ENCODE measurements at regions not wholly inside any gene's neighbourhood (a gene's known extent, or its start where the extent isn't known, plus 50 kb on each side); places are given as distances from the start of the nearest gene placed in this dataset.
A peak's percentile ranks its signal among the peaks of the same experiment; 100 is the strongest.
"Not testable (repeated sequence)": the region's sequence is repeated elsewhere in the genome, so short reads cannot be mapped to it uniquely, and the experiment has no call there.

DNA sequence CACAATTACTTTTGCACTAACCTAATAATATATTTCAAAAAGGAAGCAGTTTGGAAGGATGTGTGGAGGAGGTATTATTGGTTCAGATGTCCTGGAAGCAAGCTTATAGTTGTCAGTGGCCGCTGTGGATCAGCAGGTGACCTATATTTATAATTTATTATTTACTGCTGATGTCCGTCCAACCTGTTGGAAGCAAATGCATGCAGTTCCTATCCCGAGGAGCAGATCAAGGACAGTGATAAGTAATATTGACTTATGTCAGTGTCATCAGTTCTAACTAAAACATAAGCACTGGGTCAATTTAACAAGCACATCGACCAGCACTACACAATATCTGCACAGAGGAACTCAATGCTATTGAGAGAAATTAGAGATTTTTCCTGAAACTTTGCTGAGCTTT lies 270.1 kb downstream of the BRINP2 start:
- in situ Hi-C loops (cut with HindIII; ENCODE audit: low pct_unique_long_range_greater_than_20kb, low sequenced_read_pairs), result no loop called here
- no peak for DNase-seq (ENCODE audit: low read depth, low spot score)

DNA sequence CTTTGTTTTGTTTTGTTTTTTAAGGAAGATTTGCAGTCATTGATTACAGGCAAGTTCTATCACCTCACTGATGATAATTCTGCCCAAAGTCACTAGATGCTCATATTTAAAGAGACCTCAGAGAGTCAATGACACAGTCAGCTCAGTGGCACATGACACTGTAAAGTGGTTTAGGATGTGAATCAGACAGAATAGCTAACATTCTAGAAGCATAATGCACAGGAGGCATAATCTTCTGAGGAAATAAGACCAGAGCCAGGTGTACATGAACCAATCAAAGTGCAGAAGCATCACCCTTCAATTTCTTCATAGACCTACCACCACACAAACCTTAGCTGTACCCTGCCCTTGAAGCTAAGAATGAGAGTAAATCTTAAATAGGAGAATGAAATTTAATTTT lies 268.5 kb downstream of the BRINP2 start:
- in situ Hi-C loops (cut with HindIII; ENCODE audit: low pct_unique_long_range_greater_than_20kb, low sequenced_read_pairs), result no loop called here
- no peak for DNase-seq (ENCODE audit: low read depth, low spot score)

GRCh38 chr1:177435364-177435763 lies 264.6 kb downstream of the BRINP2 start:
- in situ Hi-C loops (cut with HindIII; ENCODE audit: low pct_unique_long_range_greater_than_20kb, low sequenced_read_pairs), result no loop called here
- DNase-seq (ENCODE audit: low read depth, low spot score), result no peak

DNA sequence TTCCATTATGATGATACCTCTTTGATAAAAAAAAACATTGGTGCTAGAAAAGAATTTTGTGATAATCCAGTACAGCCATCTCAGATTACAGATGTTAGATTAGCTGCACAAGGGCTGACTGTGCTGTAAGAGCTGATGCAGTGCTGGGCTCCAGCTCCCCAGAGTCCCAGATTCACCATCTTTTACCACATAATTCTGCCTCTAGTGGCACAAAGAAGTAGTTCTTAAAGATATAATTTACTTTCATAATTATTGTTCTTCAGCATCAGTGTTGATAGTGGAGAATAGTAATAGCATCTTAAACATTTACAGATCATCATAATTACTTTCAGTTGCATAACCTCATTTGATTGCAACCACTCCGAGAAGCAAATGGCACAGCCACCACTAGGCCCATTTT lies 262.1 kb downstream of the BRINP2 start:
- in situ Hi-C loops (cut with HindIII; ENCODE audit: low pct_unique_long_range_greater_than_20kb, low sequenced_read_pairs), result no loop called here
- peak; percentile 18 for DNase-seq (ENCODE audit: low read depth, low spot score)

DNA sequence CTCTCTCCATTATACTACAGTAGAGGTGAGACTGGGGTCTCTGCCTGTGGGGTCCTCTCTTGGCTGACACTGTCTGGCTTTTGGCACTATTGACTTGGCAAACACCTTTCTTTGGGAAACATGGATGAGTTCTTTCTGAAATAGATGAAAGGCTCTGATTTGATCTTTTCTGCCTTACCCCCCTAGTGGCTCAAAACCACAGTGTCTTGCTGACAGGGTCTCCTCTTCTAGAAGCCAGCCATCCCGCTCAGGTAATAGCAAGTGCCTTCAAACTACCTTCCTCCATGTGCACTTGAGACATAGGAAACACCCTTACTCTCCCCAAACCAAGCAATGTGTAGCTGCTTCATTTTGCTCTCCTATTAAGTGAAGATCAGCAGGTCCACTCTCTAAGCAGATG lies 260.4 kb downstream of the BRINP2 start:
- no peak for DNase-seq (ENCODE audit: low read depth, low spot score)
- in situ Hi-C loops (cut with HindIII; ENCODE audit: low pct_unique_long_range_greater_than_20kb, low sequenced_read_pairs), result no loop called here

DNA sequence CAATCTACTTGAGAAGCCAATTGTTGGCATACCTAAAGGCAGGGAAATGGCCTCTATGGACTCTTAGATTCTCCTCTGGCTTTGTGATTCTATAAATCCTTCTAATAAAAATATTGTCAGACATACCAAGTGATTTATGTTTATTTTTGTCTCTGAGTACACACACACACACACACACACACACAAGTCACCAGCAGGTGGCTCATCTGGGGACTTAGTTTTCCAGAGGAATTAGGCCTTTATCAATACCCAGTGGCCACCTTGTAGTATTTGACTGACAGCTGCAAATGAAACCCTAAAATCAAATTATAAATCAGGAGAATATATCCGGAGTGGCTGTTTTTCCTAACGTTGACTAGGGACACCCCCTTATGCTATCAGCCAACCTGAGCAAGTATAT lies 258.5 kb downstream of the BRINP2 start:
- in situ Hi-C loops (cut with HindIII; ENCODE audit: low pct_unique_long_range_greater_than_20kb, low sequenced_read_pairs), result no loop called here
- no peak for DNase-seq (ENCODE audit: low read depth, low spot score)

GRCh38 chr1:177427811-177428210 lies 257.1 kb downstream of the BRINP2 start:
- in situ Hi-C loops (cut with HindIII; ENCODE audit: low pct_unique_long_range_greater_than_20kb, low sequenced_read_pairs), result no loop called here
- no peak for DNase-seq (ENCODE audit: low read depth, low spot score)

DNA sequence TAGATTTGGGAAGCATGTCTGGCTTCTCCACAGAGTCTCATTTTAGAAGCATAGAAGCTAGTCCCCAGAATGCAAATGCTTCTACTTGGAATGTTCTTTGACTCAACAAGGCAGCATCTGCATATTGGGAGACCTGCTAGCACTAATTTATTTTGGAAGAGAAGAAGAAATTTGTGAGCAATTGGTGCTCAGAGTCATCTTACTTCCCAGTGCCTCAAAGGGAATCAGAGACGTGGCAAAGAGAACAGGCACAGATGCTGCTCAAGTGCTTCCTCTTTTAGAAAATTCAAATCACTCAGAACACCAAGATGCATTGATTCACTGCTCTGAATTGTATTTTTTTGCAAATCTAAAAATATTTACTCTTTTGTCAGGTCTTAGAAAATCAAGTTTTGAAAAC lies 255.7 kb downstream of the BRINP2 start:
- no peak for DNase-seq (ENCODE audit: low read depth, low spot score)
- in situ Hi-C loops (cut with HindIII; ENCODE audit: low pct_unique_long_range_greater_than_20kb, low sequenced_read_pairs), result no loop called here

DNA sequence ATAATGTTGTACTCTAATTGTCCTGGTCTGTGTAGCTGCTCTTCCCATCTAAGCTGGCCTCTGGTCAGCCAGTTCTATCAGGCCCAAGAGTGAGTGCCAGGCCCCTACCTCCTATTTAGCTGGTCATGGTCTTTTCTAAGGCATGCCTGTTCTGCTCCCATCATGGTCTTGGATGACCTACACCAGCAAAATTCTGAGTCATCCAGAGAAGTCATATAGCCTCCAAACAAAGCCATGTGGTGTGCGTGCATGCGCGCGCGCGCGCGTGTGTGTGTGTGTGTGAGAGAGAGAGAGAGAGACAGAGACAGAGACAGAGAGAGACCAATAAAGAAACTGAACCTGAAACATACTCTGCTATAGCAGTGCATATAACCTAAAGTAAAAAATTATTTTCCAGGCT lies 254.4 kb downstream of the BRINP2 start:
- no peak for DNase-seq (ENCODE audit: low read depth, low spot score)
- in situ Hi-C loops (cut with HindIII; ENCODE audit: low pct_unique_long_range_greater_than_20kb, low sequenced_read_pairs), result no loop called here

GRCh38 chr1:177424744-177425143 lies 254.0 kb downstream of the BRINP2 start:
- in situ Hi-C loops (cut with HindIII; ENCODE audit: low pct_unique_long_range_greater_than_20kb, low sequenced_read_pairs), result no loop called here
- DNase-seq (ENCODE audit: low read depth, low spot score), result no peak

DNA sequence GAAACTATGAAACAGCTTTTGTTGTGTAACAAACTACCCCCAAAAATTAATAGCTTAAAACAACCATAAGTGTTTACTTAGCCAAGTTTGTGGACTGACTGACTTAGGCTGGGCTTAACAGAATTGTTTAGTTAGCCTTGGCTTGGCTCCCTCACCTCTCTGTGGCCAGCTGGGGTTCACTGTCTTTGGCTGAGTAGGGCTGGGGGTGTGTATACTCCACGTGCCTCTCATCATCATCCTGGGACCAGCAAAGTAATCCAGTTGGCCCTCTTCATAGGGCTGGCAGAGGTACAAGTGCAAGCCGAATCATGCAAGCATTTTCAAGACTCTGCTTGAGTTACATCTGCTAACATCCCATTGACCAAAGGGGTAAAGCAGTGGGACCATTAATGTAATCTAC lies 252.3 kb downstream of the BRINP2 start:
- DNase-seq (ENCODE audit: low read depth, low spot score), result no peak
- in situ Hi-C loops (cut with HindIII; ENCODE audit: low pct_unique_long_range_greater_than_20kb, low sequenced_read_pairs), result no loop called here

DNA sequence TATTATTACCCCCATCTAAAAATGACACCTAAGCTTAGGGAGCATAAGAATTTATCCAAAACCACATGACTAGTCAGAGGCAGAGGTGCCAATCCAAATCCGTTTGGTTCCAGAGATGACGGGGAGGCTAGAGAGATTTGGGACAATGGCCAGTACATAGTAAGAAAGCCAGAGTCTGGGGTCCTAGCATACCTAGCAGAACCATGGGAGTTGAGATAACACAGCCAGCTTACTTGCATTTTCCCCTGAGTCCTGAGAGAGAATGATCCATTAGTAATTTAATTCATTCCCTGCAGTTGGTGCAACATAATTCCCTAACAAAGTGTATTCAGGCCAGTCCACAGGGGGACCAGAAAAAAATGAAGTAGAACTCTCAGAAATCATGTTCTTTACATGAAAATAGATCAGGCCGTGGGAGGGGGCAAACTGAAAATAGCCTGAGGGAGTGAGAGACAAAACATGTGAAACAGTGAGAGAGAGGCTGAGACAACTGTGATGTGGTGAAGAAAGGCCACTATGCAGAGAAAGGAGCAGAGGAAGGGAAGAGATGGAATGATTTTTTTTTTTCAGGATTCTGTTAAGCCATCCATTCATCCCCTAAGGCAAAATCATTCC lies 243.3 kb downstream of the BRINP2 start:
- no peak for DNase-seq (ENCODE audit: low read depth, low spot score)
- in situ Hi-C loops (cut with HindIII; ENCODE audit: low pct_unique_long_range_greater_than_20kb, low sequenced_read_pairs), result no loop called here

- in situ Hi-C loops (cut with HindIII; ENCODE audit: low pct_unique_long_range_greater_than_20kb, low sequenced_read_pairs), result no loop called here
- no peak for DNase-seq (ENCODE audit: low read depth, low spot score)
These were observed 240.6 kb downstream of the BRINP2 start for GRCh38 chr1:177411381-177411780.

DNA sequence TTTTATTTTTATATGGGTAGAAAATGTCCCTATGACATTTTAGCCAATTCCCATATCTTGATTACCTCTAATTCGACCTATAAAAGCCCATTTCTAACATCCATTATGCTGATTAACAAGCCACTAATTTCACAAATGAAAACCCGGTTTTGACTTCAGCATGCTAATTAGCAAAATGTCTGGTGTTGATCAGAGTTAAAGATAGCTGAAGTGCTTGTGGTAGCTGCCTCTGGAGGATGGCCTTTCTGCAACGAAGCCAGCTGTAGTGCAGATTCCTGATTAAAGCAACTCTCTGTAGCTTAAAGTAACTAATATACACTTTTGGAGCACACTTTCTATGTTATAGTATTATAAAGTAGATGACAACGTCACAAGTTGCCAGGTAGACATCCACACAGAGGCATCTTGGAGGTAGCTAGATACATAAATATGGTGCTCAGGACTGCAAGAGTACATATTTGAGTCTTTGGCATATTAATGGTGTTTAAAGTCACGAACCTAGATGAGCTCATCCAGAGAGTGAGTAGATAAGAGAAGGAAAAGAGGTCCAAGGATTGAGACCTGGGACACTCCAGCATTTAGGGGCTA lies 239.5 kb downstream of the BRINP2 start:
- no peak for DNase-seq (ENCODE audit: low read depth, low spot score)
- in situ Hi-C loops (cut with HindIII; ENCODE audit: low pct_unique_long_range_greater_than_20kb, low sequenced_read_pairs), result no loop called here

- in situ Hi-C loops (cut with HindIII; ENCODE audit: low pct_unique_long_range_greater_than_20kb, low sequenced_read_pairs), result not testable (repeated sequence)
These were observed 235.6 kb downstream of the BRINP2 start for GRCh38 chr1:177406323-177406722.

DNA sequence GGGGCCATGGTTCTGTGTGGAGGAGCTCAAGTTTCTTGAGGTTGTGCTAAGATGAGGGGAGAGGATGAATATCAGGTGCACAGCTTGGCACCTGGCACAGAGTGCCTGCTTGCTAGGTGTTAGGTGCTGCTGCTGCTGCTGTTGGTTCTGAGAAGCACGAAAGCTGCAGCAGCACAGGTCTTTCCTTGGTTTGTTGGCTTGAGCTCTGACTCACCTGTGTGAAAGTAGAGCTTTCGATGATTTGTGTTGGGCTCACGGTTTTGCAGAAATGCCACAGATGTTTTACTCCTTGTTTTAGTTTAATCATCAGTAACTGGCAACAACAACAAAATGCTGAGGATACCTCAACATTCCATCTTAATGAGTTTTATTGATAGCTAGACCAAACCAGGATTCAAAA lies 221.6 kb downstream of the BRINP2 start:
- no peak for DNase-seq (ENCODE audit: low read depth, low spot score)

More at GRCh38 chr1:177406323-177406722, 235.6 kb downstream of the BRINP2 start:
- not testable (repeated sequence) for DNase-seq (ENCODE audit: low read depth, low spot score)

DNA sequence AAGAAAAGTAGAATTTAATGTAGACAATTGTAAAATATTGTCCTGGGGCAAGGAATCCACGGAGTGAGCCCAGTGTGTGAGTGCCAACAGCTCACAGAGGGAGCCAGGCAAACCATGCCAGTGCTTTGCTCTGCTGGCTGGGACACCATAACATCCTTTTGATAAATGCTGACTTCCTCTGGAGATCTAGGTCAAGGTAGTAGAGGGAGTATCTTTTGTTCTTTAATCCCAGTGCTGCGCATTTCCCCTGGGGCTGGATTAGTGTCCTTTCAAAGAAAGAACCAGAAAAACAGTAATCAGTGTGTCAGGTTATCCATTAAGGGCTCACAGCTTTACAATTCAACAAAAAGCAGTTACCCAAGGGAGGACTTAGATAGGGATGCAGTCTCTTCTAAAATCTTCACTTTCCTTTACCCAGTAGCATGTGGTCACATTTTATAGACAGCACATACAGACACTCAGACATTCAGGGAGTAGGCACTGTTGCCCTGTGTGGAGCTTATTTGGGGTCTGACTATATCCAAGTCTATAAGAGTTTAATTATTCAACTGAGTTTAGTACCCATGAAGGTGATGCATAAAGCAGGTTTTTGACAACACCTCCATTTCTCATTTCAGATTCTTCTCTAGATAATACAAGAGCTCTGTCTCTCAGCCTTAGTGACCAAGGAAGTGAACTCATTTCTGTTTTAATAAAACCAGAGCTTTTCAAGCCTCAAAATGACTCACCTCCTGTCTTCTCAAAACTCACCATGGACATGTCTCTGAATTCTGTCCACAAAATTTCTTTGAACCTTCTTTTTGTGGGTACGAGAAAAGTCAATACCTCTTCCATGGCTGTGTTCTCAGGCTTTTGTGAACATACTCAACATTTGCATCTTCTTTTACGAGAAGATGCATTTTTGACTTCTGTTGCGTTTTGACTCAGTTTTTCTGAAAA lies 215.3 kb downstream of the BRINP2 start:
- no peak for DNase-seq (ENCODE audit: low read depth, low spot score)
- in situ Hi-C loops (cut with HindIII; ENCODE audit: low pct_unique_long_range_greater_than_20kb, low sequenced_read_pairs), result no loop called here

More for the DNA sequence above, 221.6 kb downstream of the BRINP2 start:
- in situ Hi-C loops (cut with HindIII; ENCODE audit: low pct_unique_long_range_greater_than_20kb, low sequenced_read_pairs), result no loop called here

- no peak for DNase-seq (ENCODE audit: low read depth, low spot score)
- in situ Hi-C loops (cut with HindIII; ENCODE audit: low pct_unique_long_range_greater_than_20kb, low sequenced_read_pairs), result no loop called here
These were observed 213.7 kb downstream of the BRINP2 start for GRCh38 chr1:177384461-177384860.

DNA sequence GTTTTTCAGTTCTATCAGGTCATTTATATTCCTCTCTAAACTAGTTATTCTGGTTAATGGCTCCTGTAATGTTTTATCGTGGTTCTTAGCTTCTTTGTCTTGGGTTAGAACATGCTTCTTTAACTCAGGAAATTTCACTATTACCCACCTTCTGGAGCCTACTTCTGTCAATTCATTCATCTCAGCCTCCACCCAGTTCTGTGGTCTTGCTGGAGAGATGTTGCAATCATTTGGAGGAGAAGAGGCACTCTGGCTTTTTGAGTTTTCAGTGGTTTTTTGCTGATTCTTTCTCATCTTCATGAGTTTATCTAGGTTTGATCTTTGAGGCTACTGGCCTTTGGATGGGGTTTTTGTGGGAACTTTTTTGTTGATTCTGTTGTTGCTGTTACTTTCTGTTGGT lies 213.0 kb downstream of the BRINP2 start:
- DNase-seq (ENCODE audit: low read depth, low spot score), result no peak
- in situ Hi-C loops (cut with HindIII; ENCODE audit: low pct_unique_long_range_greater_than_20kb, low sequenced_read_pairs), result no loop called here
